HUES48 (cell line): ENCODE measurements at regions not wholly inside any gene's neighbourhood (a gene's known extent, or its start where the extent isn't known, plus 50 kb on each side); places are given as distances from the start of the nearest gene placed in this dataset.

Experiments used
- H3K27ac ChIP-seq: one replicate; pipeline ENCODE4 v1.7.0; 2013; ENCODE audit warnings: low read depth, low read length, inconsistent platforms
- H3K27me3 ChIP-seq: 2 replicates; pipeline ENCODE4 v1.6.1; 2013; ENCODE audit warnings: mild to moderate bottlenecking, low read length; ENCODE audit not compliant: control insufficient read depth, insufficient read depth
- H3K36me3 ChIP-seq: 2 replicates; pipeline ENCODE4 v1.6.1; 2013; ENCODE audit warnings: low read length; ENCODE audit not compliant: control insufficient read depth, insufficient read depth
- H3K4me1 ChIP-seq: 2 replicates; pipeline ENCODE4 v1.6.1; 2013; ENCODE audit warnings: mild to moderate bottlenecking, low read length; ENCODE audit not compliant: control insufficient read depth, insufficient read depth
- H3K4me3 ChIP-seq: 2 replicates; pipeline ENCODE4 v1.5.1; 2013; ENCODE audit warnings: mild to moderate bottlenecking, low read depth, low read length
- H3K9ac ChIP-seq: 2 replicates; pipeline ENCODE4 v1.6.1; 2013; ENCODE audit warnings: mild to moderate bottlenecking, low read depth, low read length, moderate library complexity
- H3K9me3 ChIP-seq: 2 replicates; pipeline ENCODE4 v1.6.1; 2013; ENCODE audit warnings: low read length; ENCODE audit not compliant: control insufficient read depth, insufficient read depth

- Histone ChIP-seq H3K36me3 (no peaks in the 10 kb centered on the region), H3K9ac (no peak overlapping the region), H3K27ac (no peak overlapping the region), H3K4me3 (no peak overlapping the region), H3K9me3 (no peaks in the 10 kb centered on the region), H3K27me3 (no peaks in the 10 kb centered on the region), H3K4me1 (no peaks in the 10 kb centered on the region)
Observed at GRCh38 chr13:111911754-111912452, 155.0 kb upstream of the SOX1 start.

- H3K9ac ChIP-seq = no peak overlapping the region
- H3K4me3 ChIP-seq = no peak overlapping the region
- H3K27me3 ChIP-seq = no peaks in the 10 kb centered on the region
- H3K4me1 ChIP-seq = no peaks in the 10 kb centered on the region
- H3K9me3 ChIP-seq = no peaks in the 10 kb centered on the region
- no peaks in the 10 kb centered on the region for H3K36me3 ChIP-seq
- H3K27ac ChIP-seq = no peak overlapping the region
Observed at GRCh38 chr13:111912453-111912866, 154.5 kb upstream of the SOX1 start.

GRCh38 chr13:111912991-111913760 is 153.8 kb upstream of the SOX1 start:
- Histone ChIP-seq H3K9ac (no peak overlapping the region), H3K9me3 (no peaks in the 10 kb centered on the region), H3K36me3 (no peaks in the 10 kb centered on the region), H3K27me3 (no peaks in the 10 kb centered on the region), H3K4me1 (no peaks in the 10 kb centered on the region), H3K27ac (no peak overlapping the region), H3K4me3 (no peak overlapping the region)

- no peak overlapping the region for H3K9ac ChIP-seq
- H3K27me3 ChIP-seq = no peaks in the 10 kb centered on the region
- no peak overlapping the region for H3K4me3 ChIP-seq
- no peaks in the 10 kb centered on the region for H3K9me3 ChIP-seq
- H3K27ac ChIP-seq = no peak overlapping the region
- H3K36me3 ChIP-seq = no peaks in the 10 kb centered on the region
- no peaks in the 10 kb centered on the region for H3K4me1 ChIP-seq
Observed at GRCh38 chr13:111913761-111914140, 153.2 kb upstream of the SOX1 start.

GRCh38 chr13:111914241-111915103 is 152.5 kb upstream of the SOX1 start:
- Histone ChIP-seq H3K27ac (no peak overlapping the region), H3K4me3 (no peak overlapping the region), H3K27me3 (no peaks in the 10 kb centered on the region), H3K4me1 (no peaks in the 10 kb centered on the region), H3K9ac (no peak overlapping the region), H3K36me3 (no peaks in the 10 kb centered on the region), H3K9me3 (no peaks in the 10 kb centered on the region)

DNA sequence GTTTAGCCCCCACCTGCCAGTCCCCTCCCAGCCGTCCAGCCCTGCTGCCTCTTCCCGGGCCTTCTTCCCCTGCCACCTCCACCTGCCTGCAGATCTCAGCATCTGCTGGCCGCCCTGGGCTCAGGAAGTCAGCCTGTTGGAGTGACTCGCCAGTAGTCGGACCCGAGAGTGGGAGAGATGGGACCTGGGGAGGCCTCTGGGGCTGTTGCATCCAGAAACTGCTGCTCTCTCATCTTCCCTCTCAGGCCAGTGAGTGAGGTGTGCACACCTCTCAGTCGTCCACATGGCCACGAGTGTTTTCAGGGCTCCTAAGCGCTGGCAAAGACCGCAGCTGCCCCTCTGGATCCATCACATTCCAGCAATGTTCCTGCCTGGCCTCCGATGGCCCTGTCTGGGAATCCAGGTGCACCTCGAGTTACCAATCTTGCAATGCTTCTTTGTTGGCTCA is 151.8 kb upstream of the SOX1 start:
- Histone ChIP-seq H3K27me3 (no peaks in the 10 kb centered on the region), H3K27ac (no peak overlapping the region), H3K36me3 (no peaks in the 10 kb centered on the region), H3K4me1 (no peaks in the 10 kb centered on the region), H3K4me3 (no peak overlapping the region), H3K9me3 (no peaks in the 10 kb centered on the region), H3K9ac (no peak overlapping the region)

DNA sequence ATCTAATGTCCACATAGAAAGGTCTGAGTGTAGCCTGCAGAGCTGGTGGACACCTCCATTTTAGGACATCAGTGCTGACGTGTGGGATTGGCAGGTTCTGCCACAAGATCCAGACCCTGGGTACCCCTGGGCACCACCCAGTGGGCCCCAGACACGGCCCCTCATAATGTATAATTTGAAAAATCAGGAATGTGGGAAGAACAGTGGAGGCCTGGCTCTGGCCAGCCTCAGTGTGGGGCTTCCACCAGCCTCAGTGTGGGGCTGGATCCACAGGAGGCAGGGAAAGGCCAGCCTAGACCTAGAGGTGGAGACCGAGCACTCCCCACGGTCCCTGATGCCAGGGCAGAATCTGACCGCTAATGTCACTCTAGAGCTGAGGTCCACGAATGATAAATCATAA is 150.7 kb upstream of the SOX1 start:
- H3K36me3 ChIP-seq = no peaks in the 10 kb centered on the region
- no peaks in the 10 kb centered on the region for H3K27me3 ChIP-seq
- no peaks in the 10 kb centered on the region for H3K4me1 ChIP-seq
- no peak overlapping the region for H3K4me3 ChIP-seq
- H3K9ac ChIP-seq = no peak overlapping the region
- H3K27ac ChIP-seq = no peak overlapping the region
- H3K9me3 ChIP-seq = no peaks in the 10 kb centered on the region

DNA sequence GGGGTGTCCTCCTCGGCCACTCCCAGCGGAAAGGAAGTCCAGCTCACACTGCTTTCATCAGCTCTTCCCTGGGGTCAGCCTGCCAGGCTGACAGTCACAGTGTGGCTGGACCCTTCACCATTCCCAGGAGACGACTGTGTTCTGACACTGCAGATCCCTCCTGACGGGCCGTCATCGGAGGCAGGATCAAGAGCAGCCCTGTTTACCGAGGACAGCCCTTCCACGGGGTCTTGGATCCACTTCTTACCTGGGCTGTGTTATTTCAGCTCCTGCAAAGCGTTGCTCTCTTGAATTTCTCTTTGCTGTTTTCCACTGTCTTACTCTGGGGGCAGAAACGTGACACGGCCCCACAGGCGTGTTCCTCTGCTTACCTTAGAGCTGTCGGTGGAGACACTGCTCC is 149.9 kb upstream of the SOX1 start:
- Histone ChIP-seq H3K9ac (no peak overlapping the region), H3K36me3 (no peaks in the 10 kb centered on the region), H3K27ac (no peak overlapping the region), H3K27me3 (no peaks in the 10 kb centered on the region), H3K4me1 (no peaks in the 10 kb centered on the region), H3K9me3 (no peaks in the 10 kb centered on the region), H3K4me3 (no peak overlapping the region)

DNA sequence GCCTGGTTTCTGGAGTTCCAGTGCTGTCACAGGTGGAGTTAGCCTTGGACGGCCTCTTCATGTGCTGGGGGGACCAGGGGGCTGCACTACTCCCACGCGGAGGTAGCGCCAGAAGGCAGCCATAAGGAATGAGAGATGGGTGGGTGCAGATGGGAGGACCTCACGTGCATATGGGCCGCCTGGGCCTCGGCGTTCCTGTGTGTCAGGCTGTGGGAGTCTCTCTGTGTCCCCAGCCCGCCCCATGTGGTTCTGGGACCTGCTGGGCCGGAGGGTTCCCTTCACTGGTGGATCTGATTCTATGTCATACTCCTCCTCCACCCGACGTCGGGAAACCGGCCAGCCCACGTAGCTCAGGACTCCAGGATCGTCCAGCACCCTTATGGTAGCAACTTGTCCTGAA is 149.0 kb upstream of the SOX1 start:
- Histone ChIP-seq H3K9me3 (no peaks in the 10 kb centered on the region), H3K4me3 (no peak overlapping the region), H3K27ac (no peak overlapping the region), H3K4me1 (no peaks in the 10 kb centered on the region), H3K36me3 (no peaks in the 10 kb centered on the region), H3K27me3 (no peaks in the 10 kb centered on the region; the same call in 1 of the 2 replicates), H3K9ac (no peak overlapping the region)

DNA sequence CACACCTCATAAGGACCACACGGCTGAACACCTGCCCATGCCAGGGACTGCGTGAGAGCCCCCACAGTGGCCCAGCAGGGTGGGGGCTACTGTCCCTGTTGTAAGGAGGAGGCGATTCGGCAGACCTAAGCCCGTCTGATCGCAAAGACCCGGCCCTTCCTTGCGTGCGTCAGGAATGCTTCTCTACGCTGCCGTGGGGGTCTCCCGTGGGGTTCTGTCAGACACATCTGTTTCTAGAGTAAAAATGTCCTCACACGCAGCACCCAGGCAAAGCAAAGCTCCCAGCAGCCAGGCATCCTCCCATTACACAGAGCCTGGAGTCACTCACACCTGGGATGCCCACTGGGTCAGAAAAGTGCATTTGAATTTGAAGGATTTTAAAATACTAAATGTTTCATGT is 147.7 kb upstream of the SOX1 start:
- Histone ChIP-seq H3K4me3 (no peak overlapping the region), H3K9me3 (no peaks in the 10 kb centered on the region), H3K9ac (no peak overlapping the region), H3K27ac (no peak overlapping the region), H3K36me3 (no peaks in the 10 kb centered on the region), H3K27me3 (no peaks in the 10 kb centered on the region; the same call in 1 of the 2 replicates), H3K4me1 (0 out of 2 replicates have a peak, but pooled peaks cover 2% of the 10 kb centered on the region)
